ENCODE measurements at regions not wholly inside any gene's neighbourhood (a gene's known extent, or its start where the extent isn't known, plus 50 kb on each side); places are given as distances from the start of the nearest gene placed in this dataset.

DNA sequence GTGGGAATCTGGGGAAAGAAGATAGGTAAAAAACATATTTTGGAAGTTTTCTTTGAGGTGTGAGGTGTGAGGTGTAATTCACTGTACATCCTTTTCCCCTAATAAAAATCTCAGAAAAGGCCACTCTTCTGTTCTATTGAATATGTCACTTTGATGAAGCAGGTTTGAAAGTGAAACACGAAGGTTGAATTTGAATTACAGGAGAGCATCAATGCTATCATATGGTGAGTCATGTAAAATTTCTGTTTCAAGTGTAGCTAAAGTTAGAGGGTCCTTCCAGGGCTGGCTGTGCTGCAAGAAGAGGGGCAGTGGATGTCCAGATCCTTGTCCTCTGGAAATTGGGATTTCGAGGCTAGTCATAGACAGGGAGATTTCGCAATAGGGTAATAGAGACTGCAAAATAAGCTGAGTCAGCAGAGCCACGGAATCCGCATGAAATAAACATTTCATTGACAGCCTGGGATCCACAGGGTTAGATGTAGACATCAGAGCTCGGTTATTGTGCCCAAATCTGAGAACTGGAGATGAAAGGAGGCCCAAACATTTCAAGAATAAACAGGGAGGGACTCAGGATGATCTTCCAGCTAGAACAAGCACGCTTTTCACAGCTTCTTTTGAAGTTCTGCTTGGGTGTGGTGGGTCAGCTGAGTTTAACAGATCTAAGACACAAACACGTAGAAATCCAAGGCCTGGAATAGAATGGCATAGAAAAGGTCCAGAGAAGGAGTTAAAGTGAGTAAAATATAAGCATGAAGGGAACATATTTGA lies 194.4 kb upstream of the CDKN2B start:
- TF ChIP-seq, protein P1, sequence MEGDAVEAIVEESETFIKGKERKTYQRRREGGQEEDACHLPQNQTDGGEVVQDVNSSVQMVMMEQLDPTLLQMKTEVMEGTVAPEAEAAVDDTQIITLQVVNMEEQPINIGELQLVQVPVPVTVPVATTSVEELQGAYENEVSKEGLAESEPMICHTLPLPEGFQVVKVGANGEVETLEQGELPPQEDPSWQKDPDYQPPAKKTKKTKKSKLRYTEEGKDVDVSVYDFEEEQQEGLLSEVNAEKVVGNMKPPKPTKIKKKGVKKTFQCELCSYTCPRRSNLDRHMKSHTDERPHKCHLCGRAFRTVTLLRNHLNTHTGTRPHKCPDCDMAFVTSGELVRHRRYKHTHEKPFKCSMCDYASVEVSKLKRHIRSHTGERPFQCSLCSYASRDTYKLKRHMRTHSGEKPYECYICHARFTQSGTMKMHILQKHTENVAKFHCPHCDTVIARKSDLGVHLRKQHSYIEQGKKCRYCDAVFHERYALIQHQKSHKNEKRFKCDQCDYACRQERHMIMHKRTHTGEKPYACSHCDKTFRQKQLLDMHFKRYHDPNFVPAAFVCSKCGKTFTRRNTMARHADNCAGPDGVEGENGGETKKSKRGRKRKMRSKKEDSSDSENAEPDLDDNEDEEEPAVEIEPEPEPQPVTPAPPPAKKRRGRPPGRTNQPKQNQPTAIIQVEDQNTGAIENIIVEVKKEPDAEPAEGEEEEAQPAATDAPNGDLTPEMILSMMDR (IDR thresholded peaks at IDR 0.05) = no peak
- TF ChIP-seq ZFX (IDR thresholded peaks at IDR 0.05; ENCODE audit: borderline replicate concordance) = no peak

Data from 22Rv1 (cell line).